GOT3 (cell line): ENCODE measurements at regions not wholly inside any gene's neighbourhood (a gene's known extent, or its start where the extent isn't known, plus 50 kb on each side); places are given as distances from the start of the nearest gene placed in this dataset.
A peak's percentile ranks its signal among the peaks of the same experiment; 100 is the strongest.

Experiments used
- DNase-seq: peaks from one replicate; lab custom pipeline; 2025; ENCODE audit warnings: mixed read lengths; lab: John Stamatoyannopoulos, UW

DNA sequence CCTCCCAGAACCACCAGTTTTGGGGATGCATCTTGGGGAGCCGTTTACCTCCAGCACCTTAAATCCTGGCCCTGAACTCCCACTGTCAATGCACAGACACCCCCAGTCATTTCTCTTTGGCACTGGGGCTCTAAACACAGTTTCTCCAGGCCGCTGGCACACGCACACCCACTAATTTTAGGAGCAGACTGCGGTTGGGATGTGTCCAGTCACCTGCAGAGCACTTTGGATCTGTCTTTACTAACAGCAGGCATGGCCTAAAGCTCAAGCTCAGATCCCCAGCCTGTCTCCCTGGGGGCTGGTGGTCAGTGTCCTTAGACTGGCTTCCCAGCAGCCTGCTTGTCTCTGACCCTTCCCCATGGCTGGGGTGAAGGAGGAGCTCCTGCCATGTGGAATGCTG lies 49.9 kb downstream of the SYNE3 start:
- no peak for DNase-seq

DNA sequence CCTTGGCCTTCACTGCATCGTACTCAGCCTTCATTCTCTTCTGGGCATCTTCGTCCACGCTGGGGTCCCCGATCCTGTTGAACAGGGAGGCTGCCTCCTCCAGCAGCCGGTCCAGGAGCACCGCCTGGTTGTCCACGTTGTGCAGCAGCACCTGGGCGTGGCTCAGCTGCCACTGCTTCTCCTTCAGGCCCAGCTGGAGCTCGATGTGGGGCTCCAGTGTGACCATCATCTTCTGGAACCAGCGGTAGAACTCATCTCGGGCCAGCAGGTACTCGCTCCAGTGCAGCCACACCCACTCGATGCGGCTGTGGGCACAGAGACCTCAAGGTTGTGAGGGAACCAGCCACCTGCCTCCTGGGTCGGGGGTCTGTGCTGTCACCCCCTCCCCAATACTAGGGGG lies 50.5 kb downstream of the SYNE3 start:
- DNase-seq: no peak

DNA sequence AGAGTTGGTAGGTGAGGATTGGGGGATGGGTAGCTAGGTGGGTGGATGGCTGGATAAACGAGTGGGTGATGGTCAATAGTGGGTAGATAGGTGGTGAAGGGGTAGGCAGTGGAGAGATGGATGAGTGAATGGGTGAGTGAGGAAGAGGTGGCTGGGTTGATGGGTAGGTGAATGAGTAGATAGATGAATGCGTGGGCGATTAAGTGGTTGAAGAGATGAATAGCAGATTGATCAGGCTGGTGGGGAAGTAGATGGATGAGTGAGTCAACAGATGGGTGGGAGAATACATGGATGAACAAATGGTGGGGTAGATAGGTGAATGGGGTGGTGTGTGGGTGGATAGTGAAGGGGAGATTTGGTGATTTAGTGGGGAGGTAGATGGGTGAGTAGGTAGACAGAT lies 51.1 kb downstream of the SYNE3 start:
- no peak for DNase-seq

DNA sequence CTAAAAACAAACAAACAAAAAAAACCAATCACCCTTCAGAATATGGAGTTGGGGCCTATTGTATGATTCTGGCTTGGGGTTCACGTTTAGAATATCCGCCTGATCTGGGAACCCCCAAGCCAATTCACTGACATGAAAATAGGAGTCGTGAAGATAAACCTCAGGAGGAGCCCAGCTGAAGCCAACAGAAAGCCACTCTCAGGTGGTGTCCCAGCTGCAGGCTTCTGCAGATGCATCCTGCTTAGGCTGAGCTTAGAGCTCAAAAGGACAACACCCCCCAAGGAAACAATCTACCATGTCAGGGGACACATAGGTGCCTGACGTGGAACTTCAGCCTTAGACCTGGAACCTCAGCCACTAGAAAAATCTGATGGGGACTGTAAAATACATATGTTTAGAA lies 51.9 kb downstream of the SYNE3 start:
- DNase-seq: no peak

DNA sequence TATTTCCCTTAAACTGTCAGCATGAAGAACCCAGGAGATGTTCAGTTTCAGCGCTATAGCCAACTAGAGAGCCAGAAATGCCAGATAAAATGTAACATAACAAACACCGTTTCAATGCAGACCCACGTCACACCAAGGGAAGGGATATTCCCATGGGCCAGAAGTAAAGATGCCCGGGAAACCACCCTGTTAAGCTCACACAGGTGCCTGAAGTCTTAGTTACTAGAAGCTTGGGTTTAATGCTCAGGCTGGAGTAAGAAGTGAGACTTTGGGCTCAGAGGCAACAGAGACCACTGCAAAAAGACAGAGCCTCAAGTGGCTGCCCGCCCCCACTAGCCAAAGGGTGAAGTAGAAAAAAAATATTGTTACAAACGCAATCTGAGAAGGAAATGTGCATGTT lies 52.3 kb downstream of the SYNE3 start:
- DNase-seq: no peak

DNA sequence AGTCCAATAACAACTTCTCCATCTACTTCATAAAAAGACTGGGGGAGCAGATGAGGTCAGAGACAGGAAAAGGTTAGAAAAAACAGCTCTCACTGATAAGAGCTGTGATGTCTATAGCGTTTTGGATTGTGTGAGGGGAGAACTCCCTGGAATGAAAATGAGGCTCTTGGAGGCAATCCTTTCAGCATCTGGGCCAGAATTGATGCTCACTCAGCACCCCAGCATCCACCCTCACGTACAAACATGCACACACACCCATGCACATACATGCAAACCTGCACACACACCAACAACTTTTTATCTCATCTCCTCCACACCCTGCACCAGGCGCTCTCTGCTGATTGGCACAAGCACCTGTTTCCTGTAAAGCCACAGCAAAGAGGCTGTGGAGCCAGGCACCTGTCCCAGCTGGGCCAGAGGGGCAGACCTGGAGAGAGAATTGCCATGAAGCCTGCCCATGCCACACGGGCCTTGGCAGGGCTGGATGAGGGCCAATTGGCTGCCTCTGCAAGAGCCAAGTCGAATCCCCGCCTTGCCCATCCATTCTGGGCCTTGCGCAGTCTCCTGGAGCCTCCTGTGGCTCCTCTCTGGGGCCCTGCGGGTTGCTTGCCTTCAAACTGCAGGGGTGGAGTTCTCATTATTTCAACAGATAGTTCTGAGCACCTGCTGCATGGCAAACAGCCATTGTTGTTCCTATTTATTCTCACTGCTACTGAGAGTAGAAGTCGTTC lies 53.1 kb downstream of the SYNE3 start:
- no peak for DNase-seq

DNA sequence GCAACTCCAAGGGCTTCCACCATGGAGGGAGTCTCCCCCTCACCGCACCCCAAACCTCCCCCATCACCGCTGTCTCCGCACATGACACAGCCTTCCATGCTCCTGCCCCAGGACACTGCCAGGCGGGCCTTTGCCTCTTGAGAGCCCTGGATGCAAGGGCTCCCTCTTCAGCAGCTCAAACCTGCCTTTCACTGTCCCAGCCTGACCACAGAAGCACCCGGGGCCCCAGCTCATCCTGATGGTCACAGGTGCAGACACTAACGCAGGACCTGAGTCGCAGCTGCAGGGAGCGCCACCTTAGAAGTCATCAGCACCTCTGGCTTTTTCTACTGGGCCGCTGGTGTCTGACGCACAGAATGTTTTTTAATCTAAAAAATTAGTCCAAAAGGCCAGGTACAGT lies 54.0 kb downstream of the SYNE3 start:
- no peak for DNase-seq

DNA sequence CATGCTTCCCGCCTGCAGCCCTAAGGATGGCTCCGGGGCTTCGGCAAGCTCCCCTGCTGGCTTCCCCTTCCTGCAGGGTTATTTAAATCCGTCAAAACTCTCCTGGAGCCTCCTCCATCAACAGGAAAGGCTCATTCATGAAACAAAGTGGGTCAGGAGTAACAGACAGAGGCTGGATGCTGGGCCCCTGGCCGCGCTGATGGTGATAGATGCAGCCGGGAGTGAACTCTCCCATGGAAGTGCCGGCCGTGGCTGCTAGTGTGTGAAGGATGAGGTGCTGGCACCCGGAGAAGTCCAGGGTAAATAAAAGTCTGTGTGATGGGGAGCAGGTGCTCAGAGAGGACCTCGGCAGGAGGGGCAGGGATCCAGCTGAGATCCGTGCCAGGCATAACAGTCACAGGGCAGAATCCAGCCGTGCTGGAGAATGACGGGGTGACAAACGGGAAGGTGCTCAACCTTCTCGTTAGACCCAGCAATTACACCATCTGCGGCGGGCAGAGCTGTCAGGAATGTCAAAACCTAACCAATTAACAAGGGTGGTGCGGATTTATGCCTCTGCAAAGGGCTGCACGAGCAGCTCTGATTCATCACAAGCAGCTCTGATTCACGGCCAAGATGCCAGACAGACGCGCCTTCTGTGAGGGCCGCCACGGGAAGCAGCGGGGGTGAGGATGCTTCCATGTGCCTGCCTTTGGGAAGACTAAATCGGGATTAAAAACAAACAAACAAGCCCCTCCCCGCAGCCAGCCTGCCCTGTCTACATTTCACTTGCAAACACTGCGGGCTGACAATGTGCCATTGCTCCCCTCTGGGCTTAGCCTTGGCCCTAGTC lies 55.6 kb downstream of the SYNE3 start:
- no peak for DNase-seq

DNA sequence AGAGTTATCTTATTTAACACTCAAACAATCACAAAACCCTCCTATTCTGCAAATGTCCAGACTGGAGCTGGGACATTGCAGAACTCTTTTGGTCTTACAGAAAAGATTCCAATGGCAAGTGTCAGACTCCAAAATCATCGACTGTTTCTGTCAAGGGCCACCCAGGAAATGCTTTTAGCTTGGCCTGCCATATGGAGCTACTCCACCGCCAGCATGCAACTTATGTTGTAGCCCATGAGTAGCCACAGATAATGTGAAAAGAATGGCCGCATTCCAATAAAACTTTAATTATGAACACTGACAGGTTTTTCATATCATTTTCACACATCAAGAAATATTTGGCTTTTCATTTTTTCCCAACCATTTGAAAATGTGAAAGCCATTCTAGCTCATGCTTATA lies 57.5 kb downstream of the SYNE3 start:
- no peak for DNase-seq

DNA sequence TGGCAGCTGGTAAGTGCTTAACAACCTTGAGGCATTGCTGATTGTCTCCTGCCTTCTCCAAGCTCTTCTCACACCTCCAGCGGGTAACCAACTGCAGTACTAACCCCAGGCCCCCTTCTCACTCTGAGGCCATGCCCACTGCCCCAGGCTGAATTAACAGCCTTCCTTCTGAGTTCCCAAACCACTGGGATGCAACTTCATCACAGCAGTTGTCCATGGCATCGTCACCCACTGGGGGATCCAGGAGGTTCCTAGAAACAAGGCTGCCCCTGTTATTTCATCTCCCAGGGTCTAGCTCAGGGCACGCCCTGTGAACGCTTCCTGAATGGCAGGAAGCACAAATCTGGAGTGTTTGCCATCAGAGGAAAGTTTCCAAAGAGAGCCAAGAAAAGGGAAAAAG lies 58.0 kb downstream of the SYNE3 start:
- no peak for DNase-seq

DNA sequence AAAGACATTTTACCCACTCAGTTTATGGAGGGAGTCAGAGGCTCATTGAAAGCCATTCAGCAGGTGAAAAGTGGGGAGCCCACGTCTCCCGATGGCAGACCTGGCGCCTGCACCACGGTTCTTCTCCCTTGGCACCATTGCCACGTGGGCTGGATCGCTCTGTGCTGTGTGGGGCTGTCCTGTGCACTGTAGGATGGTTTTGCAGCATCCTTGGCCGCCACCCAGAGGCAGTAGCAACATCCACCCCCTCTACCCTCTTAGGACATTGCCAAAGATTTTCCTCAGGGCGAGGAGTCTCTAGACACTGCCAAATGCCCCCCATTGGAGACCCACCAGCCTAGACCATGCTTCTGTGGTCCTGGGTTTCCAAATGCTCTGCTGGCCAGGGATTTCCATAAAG lies 60.2 kb downstream of the SYNE3 start:
- no peak for DNase-seq

DNA sequence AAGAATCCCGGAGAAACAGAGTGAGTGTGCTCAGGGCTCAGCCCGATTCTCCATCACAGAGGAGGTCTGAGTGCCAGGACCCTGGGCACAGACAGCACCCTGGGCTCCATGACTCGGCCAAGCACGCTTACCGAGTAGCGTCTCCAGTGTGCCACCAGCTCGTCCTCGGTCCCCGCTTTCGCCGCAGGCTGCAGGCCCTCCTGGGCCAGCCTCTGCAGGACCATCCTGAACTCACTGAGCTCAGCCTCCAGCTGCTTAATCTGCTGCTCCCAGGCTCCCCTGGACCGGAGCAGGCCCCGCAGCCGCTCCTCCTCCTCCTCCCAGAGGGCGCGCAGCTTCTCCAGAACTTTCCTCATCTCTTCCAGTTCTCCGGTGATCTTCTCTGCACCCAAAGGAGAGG lies 61.2 kb downstream of the SYNE3 start:
- DNase-seq: no peak

DNA sequence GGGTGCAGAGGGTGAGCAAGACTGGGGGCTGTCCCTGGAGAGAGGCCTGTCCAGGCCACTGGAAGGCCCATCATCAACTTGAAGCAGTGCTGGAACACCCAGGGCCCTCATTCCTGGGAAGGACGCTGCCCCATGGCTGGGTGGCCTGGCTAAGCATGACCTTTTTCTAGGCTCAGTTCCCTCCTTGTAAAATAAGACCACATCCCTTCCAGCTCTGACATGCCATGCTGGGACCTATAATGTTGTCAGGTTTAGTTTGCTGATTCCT lies 62.8 kb downstream of the SYNE3 start:
- no peak for DNase-seq

DNA sequence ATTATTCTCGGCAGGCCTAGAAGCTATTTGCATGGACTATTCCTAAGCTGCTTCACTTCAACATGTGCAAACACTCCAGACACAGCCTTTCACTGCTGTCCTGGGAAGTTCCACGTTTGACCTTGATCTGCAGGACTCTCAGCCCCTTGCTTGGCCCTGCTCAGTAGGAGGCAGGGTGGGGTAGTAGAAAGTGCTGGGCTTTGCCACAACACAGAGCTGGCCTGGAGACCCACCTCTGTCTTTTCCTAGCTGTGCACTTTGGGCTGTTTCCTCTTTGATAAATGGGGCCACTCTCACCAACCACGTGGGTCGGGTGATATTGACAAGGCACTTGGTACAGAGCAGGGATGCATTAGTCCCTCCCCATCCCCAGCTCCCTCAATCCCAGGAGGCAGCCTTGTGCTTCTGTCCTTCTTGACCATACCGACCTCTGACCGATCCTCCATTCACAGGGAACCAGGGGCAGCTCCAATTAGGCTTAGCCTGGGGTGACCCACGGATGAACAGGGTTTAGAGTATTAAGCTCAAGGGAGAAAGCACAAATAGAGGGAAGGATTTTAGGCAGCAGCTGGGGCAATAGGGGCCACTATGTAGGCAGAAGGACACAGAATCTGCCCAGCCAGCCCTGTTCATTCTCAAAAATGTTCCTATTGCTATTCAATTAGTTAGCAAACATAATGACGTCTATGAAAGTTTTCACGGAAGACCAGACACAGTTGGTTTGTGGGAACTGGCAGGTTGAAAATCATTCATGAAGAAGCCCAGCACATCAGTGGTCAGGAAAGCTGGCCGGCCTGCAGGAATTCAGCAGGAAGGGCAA lies 63.3 kb downstream of the SYNE3 start:
- no peak for DNase-seq

DNA sequence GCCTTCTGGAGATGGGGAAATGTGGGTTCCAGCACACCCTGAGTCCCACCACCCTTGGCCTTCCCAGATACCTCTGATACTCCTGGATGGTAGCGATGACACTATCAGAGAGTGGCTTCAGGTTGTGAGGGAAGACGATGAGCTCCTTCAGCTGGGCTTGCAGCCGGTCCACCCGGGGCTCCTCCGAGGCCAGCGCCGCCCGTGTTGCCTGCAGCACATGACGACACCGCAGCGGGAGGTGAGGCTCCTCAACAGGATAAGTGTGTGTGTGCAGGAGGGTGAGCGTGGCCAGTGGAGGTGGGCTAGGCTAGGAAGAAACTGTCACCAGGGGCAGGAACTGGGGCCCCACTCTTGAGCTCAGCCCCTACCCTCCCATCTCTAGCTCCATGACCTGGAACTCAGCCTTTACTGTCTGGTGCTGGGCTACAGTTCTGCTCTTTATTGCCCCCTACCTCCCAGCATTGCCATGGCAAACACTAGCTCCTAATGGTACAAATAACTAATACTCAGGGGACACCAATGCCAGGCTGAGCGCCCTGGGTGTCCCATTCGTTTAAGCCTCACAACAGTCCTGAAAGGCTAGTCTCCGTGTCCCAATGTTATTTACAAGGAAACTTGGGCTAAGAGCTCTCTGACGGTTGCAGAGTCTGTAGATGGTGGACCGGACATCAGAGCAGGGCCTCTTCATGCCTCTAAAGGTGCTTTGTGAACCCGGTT lies 64.1 kb downstream of the SYNE3 start:
- DNase-seq: no peak

DNA sequence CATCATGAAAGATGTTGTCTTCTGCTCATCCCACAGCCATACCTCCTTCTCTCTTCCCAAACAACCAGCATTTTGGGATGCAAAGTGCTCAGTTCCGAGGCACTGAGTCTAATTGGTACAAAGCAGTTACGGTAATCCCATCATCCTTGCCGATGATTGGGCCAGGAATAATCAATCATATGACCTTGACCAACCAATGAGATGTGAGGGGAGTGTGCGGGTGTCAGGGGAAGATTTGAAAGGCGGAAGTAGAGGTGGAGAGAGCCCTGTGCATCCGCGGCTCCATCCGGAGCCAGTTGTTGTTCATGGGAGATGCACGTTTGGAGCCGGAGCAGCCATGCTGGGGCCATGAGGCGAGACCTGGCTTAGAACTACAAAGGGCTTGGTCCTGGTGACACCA lies 67.3 kb downstream of the SYNE3 start:
- no peak for DNase-seq

DNA sequence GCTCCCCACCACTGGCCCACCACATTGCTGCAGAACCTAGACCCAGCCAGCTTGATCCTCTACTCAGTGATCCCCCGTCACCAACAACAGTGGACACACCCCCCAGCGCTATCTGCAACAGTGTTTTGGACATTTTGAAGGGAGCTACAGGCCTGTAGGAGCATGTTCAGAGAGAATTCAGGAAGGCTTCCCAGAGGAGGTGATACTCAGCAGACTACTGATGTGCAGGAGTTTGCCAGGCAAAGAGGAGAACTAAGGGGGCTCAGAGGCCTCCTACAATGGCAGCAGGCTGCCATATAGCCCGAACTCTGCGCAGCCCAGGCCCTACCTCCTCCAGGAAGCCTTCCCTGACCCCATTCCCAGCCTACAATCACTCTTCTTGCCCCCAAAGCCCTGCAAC lies 70.0 kb downstream of the SYNE3 start:
- DNase-seq: no peak

DNA sequence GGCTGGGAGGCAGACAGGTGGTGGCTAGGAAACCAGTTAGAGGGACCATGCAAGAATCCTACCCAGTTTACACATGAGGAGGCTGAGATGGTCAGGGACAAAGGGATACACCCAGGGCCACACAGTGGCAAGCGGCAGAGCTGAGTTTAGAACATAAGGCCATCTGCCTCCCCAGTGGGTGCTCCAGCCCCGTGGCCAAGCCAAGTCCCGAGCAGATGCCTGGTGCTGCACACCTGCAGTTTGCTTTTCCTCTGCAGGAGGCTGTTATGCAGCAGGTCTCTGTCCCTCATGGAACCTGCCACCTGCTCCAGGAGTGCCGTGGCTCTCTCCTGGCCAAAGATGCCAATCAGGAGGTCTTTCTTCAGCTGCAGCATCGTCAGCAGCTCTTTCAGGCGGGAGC lies 70.8 kb downstream of the SYNE3 start:
- DNase-seq: no peak

DNA sequence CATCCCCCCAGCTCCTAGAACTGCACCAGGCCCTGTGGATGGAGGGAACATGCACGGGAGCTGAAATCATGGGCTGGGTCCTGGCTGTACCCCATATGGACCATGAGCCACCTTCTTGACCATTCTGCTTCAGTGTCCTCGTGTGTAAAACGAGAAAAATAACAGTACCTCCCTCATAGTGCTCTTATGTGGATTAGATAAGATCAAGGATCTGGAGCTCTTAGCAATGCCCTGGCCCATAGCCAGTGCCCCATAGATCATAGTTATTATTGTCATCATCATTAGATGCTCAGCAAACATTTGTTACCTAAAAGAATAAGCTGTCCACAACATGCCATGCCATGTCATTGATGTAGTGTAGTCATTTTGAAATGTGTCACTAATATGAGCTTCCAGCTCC lies 71.3 kb downstream of the SYNE3 start:
- DNase-seq: no peak

DNA sequence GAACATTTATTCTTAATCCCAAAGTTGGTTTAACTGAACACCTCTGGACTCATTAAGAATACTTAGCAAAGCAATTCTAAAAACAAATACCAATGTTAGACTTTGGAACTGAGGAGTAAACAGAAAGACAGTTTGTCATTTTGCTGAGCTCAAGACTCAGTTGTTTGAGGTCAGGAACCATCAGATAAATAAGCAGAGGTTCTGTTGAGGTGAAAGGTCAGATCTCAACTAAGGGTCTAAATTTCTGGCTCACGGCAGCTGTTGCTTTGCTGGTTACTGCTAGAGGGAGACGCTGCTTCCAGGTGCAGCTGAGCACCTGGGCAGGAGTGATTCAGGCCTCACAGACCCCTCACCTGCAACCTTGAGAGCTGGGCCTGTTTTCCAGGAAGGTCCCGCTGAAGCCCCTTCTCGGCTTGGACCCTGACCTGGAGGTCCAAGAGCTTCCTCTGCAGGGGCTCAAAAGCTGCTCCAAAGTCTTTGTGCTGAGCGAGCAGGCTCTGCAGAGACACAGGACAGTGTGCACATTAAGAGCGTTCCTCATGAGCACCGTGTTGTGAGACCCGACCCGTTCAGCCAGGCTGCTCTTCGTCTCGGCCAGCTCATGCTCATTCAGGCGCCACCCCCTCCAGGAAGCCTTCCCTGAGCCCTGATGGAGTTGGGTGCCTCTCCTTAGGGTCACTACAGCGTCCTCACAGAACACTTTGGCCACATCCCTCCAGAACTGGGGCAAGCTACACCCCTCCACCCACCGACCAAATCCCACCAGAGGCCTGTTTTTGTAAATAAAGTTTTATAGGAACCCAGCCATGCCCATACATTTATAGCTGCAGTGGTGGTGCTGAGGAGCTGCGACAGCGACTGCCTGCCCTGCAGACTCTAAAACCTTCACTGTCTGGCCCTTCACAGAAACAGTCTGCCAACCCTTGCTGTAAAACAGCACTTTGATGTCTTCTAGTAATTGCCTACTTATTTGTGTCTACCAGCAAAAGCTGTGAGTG lies 72.0 kb downstream of the SYNE3 start:
- DNase-seq: no peak

DNA sequence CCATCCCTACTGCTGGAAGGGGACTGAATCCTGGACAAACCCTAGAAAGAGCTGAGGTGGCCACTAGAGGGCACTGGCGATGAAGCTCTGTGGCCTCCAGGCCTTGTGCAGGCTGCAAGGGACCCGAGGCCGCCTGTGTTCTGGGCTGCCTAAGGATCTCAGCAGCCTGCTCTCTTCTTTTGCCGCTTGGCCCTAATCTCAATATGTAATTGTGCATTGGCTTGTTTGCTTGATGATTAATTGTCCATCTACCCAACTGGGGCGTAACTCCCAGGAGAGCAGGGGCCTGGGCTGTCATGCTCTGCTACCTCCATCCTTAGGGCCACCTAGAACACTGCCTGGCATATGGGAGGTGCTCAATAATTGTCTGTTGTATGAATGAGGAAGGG lies 73.8 kb downstream of the SYNE3 start:
- peak; percentile 2 for DNase-seq
